Breast epithelium (tissue), 4 donors: ENCODE measurements at regions not wholly inside any gene's neighbourhood (a gene's known extent, or its start where the extent isn't known, plus 50 kb on each side); places are given as distances from the start of the nearest gene placed in this dataset.

Source experiments
- DNase-seq, 2 donors: peaks; one replicate each; pipeline ENCODE4 v3.0.0-alpha.2; 2019; ENCODE audit warnings: low spot score in 2 of 2
- H3K27ac ChIP-seq, 2 donors: fragments of 200-600 bp; sonication (generic) in 1 of 2; one replicate each; pipeline ENCODE4 v1.5.1; 2016 to 2019; ENCODE audit warnings: mild to moderate bottlenecking in 1 of 2
- H3K27me3 ChIP-seq, 2 donors: fragments of 200-600 bp; sonication (generic) in 1 of 2; one replicate each; pipeline versions ENCODE4 v1.5.1 to v1.6.0; 2017 to 2019; ENCODE audit warnings: control low read depth in 1 of 2, mild to moderate bottlenecking in 1 of 2
- H3K36me3 ChIP-seq: fragments of 200-600 bp; one replicate; pipeline ENCODE4 v1.5.1; 2019
- H3K4me1 ChIP-seq, 2 donors: fragments of 200-600 bp; sonication (generic); one replicate each; pipeline ENCODE4 v1.5.1; 2016 to 2019; ENCODE audit warnings: control low read depth in 1 of 2
- H3K4me3 ChIP-seq, 3 donors: fragments of 200-600 bp; sonication (generic); 1 replicate in 2 of 3; 2 replicates in 1 of 3; pipeline ENCODE4 v1.5.1; 2016 to 2019; ENCODE audit warnings: mild to moderate bottlenecking in 3 of 3, moderate library complexity in 2 of 3
- H3K9me3 ChIP-seq, 2 donors: fragments of 200-600 bp; sonication (generic) in 1 of 2; one replicate each; pipeline ENCODE4 v1.5.1; 2016 to 2019; ENCODE audit warnings: control low read depth in 1 of 2
- POLR2A ChIP-seq: fragments of 450-650 bp; IDR thresholded peaks from one replicate; pipeline ENCODE4 v1.6.1; 2016; ENCODE audit warnings: antibody characterized with exemption, mild to moderate bottlenecking, moderate library complexity
- POLR2AphosphoS5 ChIP-seq, 3 donors: sonication (generic); formaldehyde crosslinking; IDR thresholded peaks; one replicate each; pipeline ENCODE4 v1.6.1; 2017; ENCODE audit warnings: antibody characterized with exemption in 3 of 3
- intact Hi-C: fragments of 100-400 bp; cut with DNase I; formaldehyde crosslinking; loops from one replicate; pipeline ENCODE4 v1.15.1; 2023; ENCODE audit warnings: low total_unique reads
- TF ChIP-seq, protein P1 (sequence below), 3 donors: fragments of 450-650 bp; IDR thresholded peaks; one replicate each; pipeline ENCODE4 v1.5.1; 2016 to 2017; ENCODE audit warnings: antibody characterized with exemption in 3 of 3, mild to moderate bottlenecking in 3 of 3, moderate library complexity in 3 of 3

DNA sequence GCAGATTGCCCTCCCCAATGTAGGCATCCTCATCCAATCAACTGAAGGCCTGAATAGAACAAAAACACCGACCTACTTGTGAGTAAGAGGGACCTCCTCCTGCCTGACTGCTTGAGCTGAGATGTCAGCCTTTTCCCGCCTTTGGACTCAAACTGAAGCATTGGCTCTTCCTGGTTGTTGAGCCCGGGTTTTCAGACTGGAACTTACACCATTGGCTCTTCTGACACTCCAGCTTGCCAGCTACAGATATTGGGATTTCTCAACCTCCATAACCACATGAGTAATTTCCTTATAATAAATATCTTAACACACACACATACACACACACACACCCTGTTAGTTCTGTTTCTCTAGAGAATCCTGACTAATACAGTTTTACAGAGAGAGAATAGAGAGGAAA, 173.4 kb upstream of the NTF3 start:
- Histone ChIP-seq H3K27ac (no peak overlapping the region), H3K9me3 (no peaks in the 10 kb centered on the region), H3K27me3 (peaks cover 0 to 3% of the 10 kb centered on the region in 2 donors), H3K4me3 (no peak overlapping the region), H3K36me3 (no peaks in the 10 kb centered on the region), H3K4me1 (no peaks in the 10 kb centered on the region)
- intact Hi-C loops = no loop called here
- DNase-seq = no peak
- TF ChIP-seq POLR2A (no peak), POLR2AphosphoS5 (IDR thresholded peaks at IDR 0.05) (no peak)
- TF ChIP-seq, protein P1, sequence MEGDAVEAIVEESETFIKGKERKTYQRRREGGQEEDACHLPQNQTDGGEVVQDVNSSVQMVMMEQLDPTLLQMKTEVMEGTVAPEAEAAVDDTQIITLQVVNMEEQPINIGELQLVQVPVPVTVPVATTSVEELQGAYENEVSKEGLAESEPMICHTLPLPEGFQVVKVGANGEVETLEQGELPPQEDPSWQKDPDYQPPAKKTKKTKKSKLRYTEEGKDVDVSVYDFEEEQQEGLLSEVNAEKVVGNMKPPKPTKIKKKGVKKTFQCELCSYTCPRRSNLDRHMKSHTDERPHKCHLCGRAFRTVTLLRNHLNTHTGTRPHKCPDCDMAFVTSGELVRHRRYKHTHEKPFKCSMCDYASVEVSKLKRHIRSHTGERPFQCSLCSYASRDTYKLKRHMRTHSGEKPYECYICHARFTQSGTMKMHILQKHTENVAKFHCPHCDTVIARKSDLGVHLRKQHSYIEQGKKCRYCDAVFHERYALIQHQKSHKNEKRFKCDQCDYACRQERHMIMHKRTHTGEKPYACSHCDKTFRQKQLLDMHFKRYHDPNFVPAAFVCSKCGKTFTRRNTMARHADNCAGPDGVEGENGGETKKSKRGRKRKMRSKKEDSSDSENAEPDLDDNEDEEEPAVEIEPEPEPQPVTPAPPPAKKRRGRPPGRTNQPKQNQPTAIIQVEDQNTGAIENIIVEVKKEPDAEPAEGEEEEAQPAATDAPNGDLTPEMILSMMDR (IDR thresholded peaks at IDR 0.05) = no peak

DNA sequence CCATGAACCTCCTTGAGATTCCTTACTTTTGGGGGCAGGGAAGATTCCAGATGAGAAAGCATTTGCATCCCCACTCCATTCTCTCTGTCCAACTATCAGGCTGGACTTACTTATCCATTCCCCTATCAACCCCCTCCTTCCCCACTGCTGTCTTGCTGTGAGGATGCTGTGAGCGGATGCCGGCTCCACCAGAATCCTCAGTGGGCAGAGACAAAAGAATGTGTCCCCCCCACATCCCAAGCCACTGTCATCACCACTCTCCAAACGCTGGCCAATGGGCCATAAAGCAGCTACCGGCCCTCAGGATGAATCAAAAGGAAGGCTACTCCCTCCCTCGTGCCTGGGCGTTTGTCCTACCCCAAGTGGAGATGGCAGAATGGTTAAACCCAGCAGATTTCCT, 173.0 kb upstream of the NTF3 start:
- H3K9me3 ChIP-seq = no peaks in the 10 kb centered on the region
- TF ChIP-seq POLR2AphosphoS5 (IDR thresholded peaks at IDR 0.05) (no peak), POLR2A (no peak)
- TF ChIP-seq, protein P1 (IDR thresholded peaks at IDR 0.05) = no peak
- peaks cover 0 to 3% of the 10 kb centered on the region in 2 donors for H3K27me3 ChIP-seq
- intact Hi-C loops = no loop called here
- H3K27ac ChIP-seq = no peak overlapping the region
- H3K4me1 ChIP-seq = no peaks in the 10 kb centered on the region
- H3K4me3 ChIP-seq = no peak overlapping the region
- no peak for DNase-seq
- H3K36me3 ChIP-seq = no peaks in the 10 kb centered on the region

DNA sequence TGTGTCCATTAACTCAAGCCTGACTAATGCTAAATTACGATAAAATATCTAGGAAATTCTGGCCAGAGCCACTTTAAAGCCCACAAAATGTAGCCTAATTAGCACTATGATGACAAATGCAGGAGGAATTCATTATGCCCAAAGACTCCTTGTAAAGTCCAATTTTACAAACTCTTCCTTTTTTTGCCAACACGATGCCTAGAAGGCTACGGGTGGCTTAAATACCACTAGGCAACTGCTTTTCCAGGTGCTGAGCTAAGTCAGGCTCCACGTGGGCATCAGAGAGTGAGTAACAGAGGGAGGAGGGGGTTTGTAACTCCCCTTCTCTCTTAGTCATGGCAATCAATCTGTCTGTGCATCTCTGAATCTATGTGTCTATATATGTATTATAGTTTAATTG, 172.4 kb upstream of the NTF3 start:
- Histone ChIP-seq H3K4me3 (no peak overlapping the region), H3K4me1 (no peaks in the 10 kb centered on the region), H3K9me3 (no peaks in the 10 kb centered on the region), H3K36me3 (no peaks in the 10 kb centered on the region), H3K27me3 (peaks cover 0 to 3% of the 10 kb centered on the region in 2 donors), H3K27ac (no peak overlapping the region)
- no peak for DNase-seq
- TF ChIP-seq POLR2A (no peak), POLR2AphosphoS5 (IDR thresholded peaks at IDR 0.05) (no peak)
- TF ChIP-seq, protein P1 (IDR thresholded peaks at IDR 0.05) = no peak
- intact Hi-C loops = no loop called here

DNA sequence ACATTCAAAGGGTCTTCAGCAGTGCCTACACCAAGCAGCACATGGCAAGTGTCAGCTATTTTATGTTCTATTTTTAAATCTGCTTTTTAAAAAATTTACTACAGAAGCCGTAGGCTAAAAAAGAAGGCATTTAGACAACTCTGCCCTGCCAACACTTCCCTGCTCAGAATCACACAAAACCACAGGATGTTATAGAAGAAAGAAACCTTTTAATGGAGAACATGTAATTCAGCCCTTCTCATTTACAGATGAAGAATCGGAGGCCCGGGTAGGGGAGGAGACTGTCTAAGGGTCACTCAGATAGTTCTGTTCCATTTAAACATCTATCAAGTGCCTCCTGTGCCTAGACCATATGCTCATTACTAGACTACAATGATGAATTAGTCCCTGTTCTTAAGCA, 171.8 kb upstream of the NTF3 start:
- Histone ChIP-seq H3K4me3 (no peak overlapping the region), H3K27me3 (peaks cover 0 to 3% of the 10 kb centered on the region in 2 donors), H3K36me3 (no peaks in the 10 kb centered on the region), H3K27ac (no peak overlapping the region), H3K4me1 (no peaks in the 10 kb centered on the region), H3K9me3 (no peaks in the 10 kb centered on the region)
- no peak for TF ChIP-seq POLR2AphosphoS5 (IDR thresholded peaks at IDR 0.05)
- TF ChIP-seq, protein P1 (IDR thresholded peaks at IDR 0.05) = no peak
- TF ChIP-seq POLR2A = no peak
- intact Hi-C loops = no loop called here
- no peak for DNase-seq

DNA sequence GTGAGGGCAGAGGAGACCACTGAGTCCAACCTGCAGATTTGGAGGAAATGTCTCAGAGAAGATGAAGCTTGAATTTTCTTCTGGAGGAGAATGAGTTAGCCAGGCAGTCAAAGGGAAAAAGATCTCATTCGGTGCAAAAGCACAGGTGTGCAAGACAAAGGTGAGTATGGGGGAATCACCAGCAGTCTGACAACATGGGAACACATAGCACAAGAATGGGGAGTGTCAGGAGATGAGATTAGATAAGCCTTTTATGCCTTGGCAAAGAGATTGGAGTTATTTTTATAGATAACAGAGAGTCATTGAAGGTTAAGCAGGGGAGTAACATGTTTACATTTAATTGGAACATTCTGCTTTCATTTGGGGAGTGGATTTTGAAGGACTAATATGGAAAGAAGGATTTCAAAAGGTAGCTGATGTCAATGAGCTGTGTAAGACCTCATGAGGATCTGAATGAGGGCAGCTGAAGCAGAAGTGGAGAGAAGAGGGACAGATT, 171.3 kb upstream of the NTF3 start:
- Histone ChIP-seq H3K9me3 (no peaks in the 10 kb centered on the region), H3K4me3 (no peak overlapping the region), H3K4me1 (no peaks in the 10 kb centered on the region), H3K27ac (no peak overlapping the region), H3K27me3 (peaks cover 0 to 3% of the 10 kb centered on the region in 2 donors), H3K36me3 (no peaks in the 10 kb centered on the region)
- no peak for TF ChIP-seq POLR2AphosphoS5 (IDR thresholded peaks at IDR 0.05)
- no peak for TF ChIP-seq POLR2A
- TF ChIP-seq, protein P1 (IDR thresholded peaks at IDR 0.05) = no peak
- DNase-seq = no peak
- intact Hi-C loops = no loop called here
